H9 (cell line): ENCODE measurements at regions not wholly inside any gene's neighbourhood (a gene's known extent, or its start where the extent isn't known, plus 50 kb on each side); places are given as distances from the start of the nearest gene placed in this dataset.

Experiments
- DNase-seq: peaks from one replicate; pipeline ENCODE4 v3.0.0-alpha.2; 2017
- H2AFZ ChIP-seq: one replicate; pipeline ENCODE4 v1.6.1; 2013; ENCODE audit warnings: mild to moderate bottlenecking, low read length, control low read depth, moderate library complexity
- H2AK5ac ChIP-seq: 2 replicates; pipeline ENCODE4 v1.6.1; 2013; ENCODE audit warnings: low read length, control low read depth, mixed read lengths; ENCODE audit not compliant: insufficient read length
- H2BK120ac ChIP-seq: one replicate; pipeline ENCODE4 v1.6.1; 2013; ENCODE audit warnings: low read depth, mild to moderate bottlenecking, low read length, control low read depth, inconsistent platforms; ENCODE audit not compliant: poor library complexity, severe bottlenecking
- H2BK12ac ChIP-seq: 2 replicates; pipeline ENCODE4 v1.6.1; 2013; ENCODE audit warnings: low read length, control low read depth, mixed read lengths, low read depth; ENCODE audit not compliant: insufficient read length
- H2BK15ac ChIP-seq: 2 replicates; pipeline ENCODE4 v1.6.1; 2013; ENCODE audit warnings: low read depth, low read length, control low read depth
- H2BK20ac ChIP-seq: one replicate; pipeline ENCODE4 v1.6.1; 2013; ENCODE audit warnings: low read depth, mild to moderate bottlenecking, low read length, control low read depth, inconsistent platforms; ENCODE audit not compliant: poor library complexity, severe bottlenecking
- H2BK5ac ChIP-seq: 2 replicates; pipeline ENCODE4 v1.6.1; 2013; ENCODE audit warnings: low read length, control low read depth, mixed read lengths; ENCODE audit not compliant: insufficient read length
- H3K14ac ChIP-seq: 2 replicates; pipeline ENCODE4 v1.6.1; 2013; ENCODE audit warnings: low read length, control low read depth; ENCODE audit not compliant: insufficient read depth
- H3K18ac ChIP-seq: 2 replicates; pipeline ENCODE4 v1.6.1; 2013; ENCODE audit warnings: low read depth, mild to moderate bottlenecking, mixed read lengths, low read length, control low read depth; ENCODE audit not compliant: insufficient read length
- H3K23ac ChIP-seq: 2 replicates; pipeline ENCODE4 v1.6.1; 2013; ENCODE audit warnings: low read length, control low read depth, mixed read lengths, low read depth; ENCODE audit not compliant: insufficient read length
- H3K23me2 ChIP-seq: 2 replicates; pipeline ENCODE4 v1.6.1; 2013; ENCODE audit warnings: low read depth, mild to moderate bottlenecking, mixed read lengths, low read length, control low read depth; ENCODE audit not compliant: insufficient read length, poor library complexity, severe bottlenecking
- H3K27ac ChIP-seq: 2 replicates; pipeline ENCODE4 v1.5.1; 2013; ENCODE audit warnings: low read length, control low read depth, mixed read lengths, low read depth; ENCODE audit not compliant: insufficient read length
- H3K27me3 ChIP-seq: 2 replicates; pipeline ENCODE4 v1.6.1; 2013; ENCODE audit warnings: low read length, control low read depth, inconsistent platforms; ENCODE audit not compliant: insufficient read depth
- H3K4ac ChIP-seq: 2 replicates; pipeline ENCODE4 v1.6.1; 2013; ENCODE audit warnings: low read depth, mild to moderate bottlenecking, control low read depth, inconsistent platforms, low read length, moderate library complexity
- H3K4me1 ChIP-seq: 2 replicates; pipeline ENCODE4 v1.6.1; 2013; ENCODE audit warnings: low read length, control low read depth, inconsistent platforms; ENCODE audit not compliant: insufficient read depth
- H3K4me2 ChIP-seq: 2 replicates; pipeline ENCODE4 v1.6.1; 2013; ENCODE audit warnings: low read length, control low read depth, mixed read lengths; ENCODE audit not compliant: insufficient read length, insufficient read depth
- H3K56ac ChIP-seq: 2 replicates; pipeline ENCODE4 v1.6.1; 2013; ENCODE audit warnings: low read depth, mild to moderate bottlenecking, mixed read lengths, low read length, control low read depth; ENCODE audit not compliant: insufficient read length
- H3K79me1 ChIP-seq: 2 replicates; pipeline ENCODE4 v1.6.1; 2013; ENCODE audit warnings: low read depth, mild to moderate bottlenecking, moderate library complexity, low read length, control low read depth, inconsistent platforms; ENCODE audit not compliant: insufficient read depth, poor library complexity, severe bottlenecking
- H3K79me2 ChIP-seq: 2 replicates; pipeline ENCODE4 v1.6.1; 2013; ENCODE audit warnings: low read length, control low read depth, inconsistent platforms; ENCODE audit not compliant: insufficient read depth
- H3K9ac ChIP-seq: 2 replicates; pipeline ENCODE4 v1.6.1; 2013; ENCODE audit warnings: low read length, control low read depth, mixed read lengths; ENCODE audit not compliant: insufficient read length; ENCODE audit errors: extremely low read depth
- H3K9me3 ChIP-seq: one replicate; pipeline ENCODE4 v1.6.1; 2013; ENCODE audit warnings: low read depth, low read length, inconsistent platforms; ENCODE audit not compliant: control insufficient read depth
- H3T11ph ChIP-seq: one replicate; pipeline ENCODE4 v1.6.1; 2013; ENCODE audit warnings: mild to moderate bottlenecking, low read length, control low read depth, inconsistent platforms
- H4K20me1 ChIP-seq: one replicate; pipeline ENCODE4 v1.6.1; 2013; ENCODE audit not compliant: control insufficient read depth, insufficient read length, insufficient read depth
- H4K5ac ChIP-seq: 2 replicates; pipeline ENCODE4 v1.6.1; 2013; ENCODE audit warnings: low read depth, mild to moderate bottlenecking, mixed read lengths, low read length, control low read depth; ENCODE audit not compliant: insufficient read length
- H4K8ac ChIP-seq: replicated peaks from 2 replicates; pipeline ENCODE4 v1.6.1; 2013; ENCODE audit warnings: low read length, control low read depth, mixed read lengths, low read depth; ENCODE audit not compliant: insufficient read length
- H4K91ac ChIP-seq: 2 replicates; pipeline ENCODE4 v1.6.1; 2013; ENCODE audit warnings: low read depth, mild to moderate bottlenecking, moderate library complexity, mixed read lengths, low read length, control low read depth; ENCODE audit not compliant: insufficient read length
- H3K27ac Mint-ChIP-seq, 3 experiments: 2 replicates in 2 of 3; 3 replicates in 1 of 3; pipeline ENCODE4 v1.8.0; 2020 to 2021; ENCODE audit warnings: mixed read lengths in 3 of 3, mild to moderate bottlenecking in 1 of 3, moderate library complexity in 1 of 3
- H3K27me3 Mint-ChIP-seq: 2 replicates; pipeline ENCODE4 v1.8.0; 2021; ENCODE audit warnings: low read depth, mild to moderate bottlenecking, moderate library complexity, mixed read lengths
- H3K36me3 Mint-ChIP-seq, 3 experiments: 2 replicates in 2 of 3; 3 replicates in 1 of 3; pipeline ENCODE4 v1.8.0; 2020 to 2021; ENCODE audit warnings: low read depth in 3 of 3, mixed read lengths in 3 of 3; ENCODE audit not compliant: insufficient read depth in 1 of 3
- H3K4me1 Mint-ChIP-seq, 2 experiments: 2 replicates each; pipeline ENCODE4 v1.8.0; 2020; ENCODE audit warnings: mixed read lengths in 2 of 2
- H3K4me3 Mint-ChIP-seq, 2 experiments: 2 replicates in 1 of 2; 3 replicates in 1 of 2; pipeline ENCODE4 v1.8.0; 2020 to 2021; ENCODE audit warnings: mild to moderate bottlenecking in 2 of 2, mixed read lengths in 2 of 2, moderate library complexity in 1 of 2
- H3K9me3 Mint-ChIP-seq, 2 experiments: 2 replicates in 1 of 2; 3 replicates in 1 of 2; pipeline ENCODE4 v1.8.0; 2020; ENCODE audit warnings: mild to moderate bottlenecking in 2 of 2, mixed read lengths in 2 of 2, moderate library complexity in 1 of 2
- CTCF ChIP-seq: fragments of 200-600 bp; sonication (generic); conservative IDR thresholded peaks from 3 replicates; pipeline ENCODE4 v1.8.0; 2021; ENCODE audit warnings: antibody characterized with exemption, mild to moderate bottlenecking
- WGBS: extraction: QIAGEN DNeasy Blood & Tissue Kit; methylation state at CpG from one replicate; pipeline ENCODE4 v1.1.7; 2013; ENCODE audit warnings: missing lambda C conversion rate, low lambda C conversion rate, mixed read lengths; ENCODE audit not compliant: insufficient read length; ENCODE audit errors: extremely low coverage; 5-methylcytosine and 5-hydroxymethylcytosine counted together

GRCh38 chr1:13911697-13912619 is 212.0 kb downstream of the PRDM2 start:
- H3K79me1 ChIP-seq, result no peaks in the 10 kb centered on the region
- DNase-seq, result no peak
- Mint-ChIP-seq H3K27ac (no peak overlapping the region), H3K9me3 (no peaks in the 10 kb centered on the region; a peak in 3 of 5 replicates), H3K36me3 (peaks cover 0 to 1% (median 0%) of the 10 kb centered on the region in 3 experiments; a peak in 1 of 7 replicates), H3K27me3 (peaks cover 19% of the 10 kb centered on the region), H3K4me3 (no peak overlapping the region), H3K4me1 (peaks cover 4 to 5% of the 10 kb centered on the region in 2 experiments)
- H3K56ac ChIP-seq, result no peak overlapping the region
- H3K23me2 ChIP-seq, result no peaks in the 10 kb centered on the region
- H3K27me3 ChIP-seq, result no peaks in the 10 kb centered on the region
- no peaks in the 10 kb centered on the region for H4K20me1 ChIP-seq
- no peak overlapping the region for H2AK5ac ChIP-seq
- H3T11ph ChIP-seq, result no peak overlapping the region
- no peaks in the 10 kb centered on the region for H3K4me1 ChIP-seq
- H2BK15ac ChIP-seq, result no peak overlapping the region
- H3K4ac ChIP-seq, result no peak overlapping the region
- H3K27ac ChIP-seq, result no peak overlapping the region
- no peak overlapping the region for H2BK20ac ChIP-seq
- no peak overlapping the region for H3K18ac ChIP-seq
- H4K5ac ChIP-seq, result no peak overlapping the region
- H3K9ac ChIP-seq, result no peak overlapping the region
- H2AFZ ChIP-seq, result no peak overlapping the region
- H2BK120ac ChIP-seq, result no peak overlapping the region
- no peak overlapping the region for H4K8ac ChIP-seq
- H2BK12ac ChIP-seq, result no peak overlapping the region
- H3K4me2 ChIP-seq, result no peak overlapping the region
- H3K23ac ChIP-seq, result no peak overlapping the region
- WGBS, result no CpG with 5 or more reads among the region's 8 CpGs
- no peaks in the 10 kb centered on the region for H3K9me3 ChIP-seq
- H3K79me2 ChIP-seq, result no peaks in the 10 kb centered on the region
- no peak overlapping the region for H4K91ac ChIP-seq
- TF ChIP-seq CTCF, result no peak
- no peak overlapping the region for H2BK5ac ChIP-seq
- no peak overlapping the region for H3K14ac ChIP-seq
